ACC112 (cell line): ENCODE measurements at regions not wholly inside any gene's neighbourhood (a gene's known extent, or its start where the extent isn't known, plus 50 kb on each side); places are given as distances from the start of the nearest gene placed in this dataset.

Source experiments
- H2AFZ ChIP-seq: fragments of 200-600 bp; sonication (generic); one replicate; pipeline ENCODE4 v1.6.0; 2017; ENCODE audit warnings: antibody characterized with exemption, low read length; ENCODE audit not compliant: unreplicated experiment
- H3K27ac ChIP-seq: fragments of 200-600 bp; sonication (generic); 2 replicates; pipeline ENCODE4 v1.5.1; 2014; ENCODE audit warnings: low read depth, mild to moderate bottlenecking, antibody characterized with exemption, low read length, moderate library complexity
- H3K27me3 ChIP-seq: fragments of 200-600 bp; sonication (generic); 2 replicates; pipeline ENCODE4 v1.6.1; 2014; ENCODE audit warnings: mild to moderate bottlenecking, antibody characterized with exemption, low read length, moderate library complexity, mixed read lengths; ENCODE audit not compliant: insufficient read depth
- H3K36me3 ChIP-seq: fragments of 200-600 bp; sonication (generic); 2 replicates; pipeline ENCODE4 v1.6.1; 2016; ENCODE audit warnings: mild to moderate bottlenecking, antibody characterized with exemption, low read length, moderate library complexity, mixed read lengths; ENCODE audit not compliant: insufficient read depth
- H3K4me1 ChIP-seq: fragments of 200-600 bp; sonication (generic); one replicate; pipeline ENCODE4 v1.6.1; 2016; ENCODE audit warnings: low read length, mixed read lengths; ENCODE audit not compliant: insufficient read depth, unreplicated experiment, control insufficient read depth
- H3K4me3 ChIP-seq: fragments of 200-600 bp; sonication (generic); 2 replicates; pipeline ENCODE4 v1.5.1; 2014; ENCODE audit warnings: mild to moderate bottlenecking, low read depth, low read length
- H3K79me2 ChIP-seq: fragments of 200-600 bp; sonication (generic); one replicate; pipeline ENCODE4 v1.6.0; 2016; ENCODE audit warnings: low read length; ENCODE audit not compliant: control insufficient read depth, unreplicated experiment, insufficient read depth

- H3K4me1 ChIP-seq: no peaks in the 10 kb centered on the region
- no peaks in the 10 kb centered on the region for H3K36me3 ChIP-seq
- H3K4me3 ChIP-seq: no peak overlapping the region
- H2AFZ ChIP-seq: no peak overlapping the region
- no peak overlapping the region for H3K27ac ChIP-seq
- H3K27me3 ChIP-seq: no peaks in the 10 kb centered on the region
- H3K79me2 ChIP-seq: no peaks in the 10 kb centered on the region
Measured at GRCh38 chr3:168608926-168609325, 513.2 kb upstream of the GOLIM4 start.

- Histone ChIP-seq H3K27me3 (no peaks in the 10 kb centered on the region), H3K36me3 (no peaks in the 10 kb centered on the region), H3K4me3 (no peak overlapping the region), H3K79me2 (no peaks in the 10 kb centered on the region), H2AFZ (no peak overlapping the region), H3K4me1 (no peaks in the 10 kb centered on the region), H3K27ac (no peak overlapping the region)
Measured at GRCh38 chr3:168604767-168605166, 509.0 kb upstream of the GOLIM4 start.

DNA sequence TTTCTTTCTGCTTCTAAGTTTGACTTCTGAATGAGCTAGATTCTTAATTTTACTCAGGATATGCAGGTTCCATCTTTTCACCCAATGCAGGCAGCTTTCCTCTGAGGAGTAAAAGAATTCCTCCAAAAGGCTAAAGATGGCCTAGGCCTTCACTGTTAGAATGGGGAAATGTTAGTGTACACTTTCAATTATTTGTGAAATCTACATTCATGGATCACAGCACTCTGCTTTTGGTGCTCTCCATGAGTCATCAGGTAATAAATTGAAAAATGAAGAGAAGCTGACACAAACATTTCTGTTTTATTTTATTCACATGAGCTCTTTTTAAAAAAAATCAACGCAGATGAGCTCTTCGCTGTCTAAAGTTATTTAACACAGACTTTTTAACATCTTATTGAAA lies 502.5 kb upstream of the GOLIM4 start:
- H3K36me3 ChIP-seq: no peaks in the 10 kb centered on the region
- H3K4me1 ChIP-seq: no peaks in the 10 kb centered on the region
- no peak overlapping the region for H3K27ac ChIP-seq
- no peaks in the 10 kb centered on the region for H3K79me2 ChIP-seq
- H3K27me3 ChIP-seq: no peaks in the 10 kb centered on the region
- H2AFZ ChIP-seq: no peak overlapping the region
- H3K4me3 ChIP-seq: no peak overlapping the region

- Histone ChIP-seq H3K27ac (no peak overlapping the region), H2AFZ (no peak overlapping the region), H3K4me3 (no peak overlapping the region), H3K27me3 (no peaks in the 10 kb centered on the region), H3K36me3 (no peaks in the 10 kb centered on the region), H3K79me2 (no peaks in the 10 kb centered on the region), H3K4me1 (no peaks in the 10 kb centered on the region)
Measured at GRCh38 chr3:168596175-168596823, 500.6 kb upstream of the GOLIM4 start.

DNA sequence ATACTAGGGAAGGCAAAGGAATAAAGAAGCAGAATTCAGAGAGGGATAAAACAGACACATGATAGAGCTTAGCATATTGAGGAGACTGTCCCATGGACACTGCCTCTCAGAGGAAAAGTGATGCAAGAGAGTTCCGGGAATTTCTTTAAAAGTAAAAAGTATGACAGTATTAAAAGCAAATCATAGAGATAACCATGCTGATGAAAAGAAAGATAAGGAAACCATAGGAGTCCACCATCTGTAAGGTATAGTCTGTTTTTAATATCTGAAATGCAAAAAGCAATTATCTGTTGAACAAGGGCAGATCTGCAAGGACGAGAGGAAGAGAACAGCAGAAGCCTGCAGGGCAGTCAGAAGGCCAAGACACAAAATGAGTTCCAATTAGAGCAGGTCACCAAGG lies 495.9 kb upstream of the GOLIM4 start:
- Histone ChIP-seq H2AFZ (no peak overlapping the region), H3K27me3 (no peaks in the 10 kb centered on the region), H3K4me3 (no peak overlapping the region), H3K27ac (no peak overlapping the region), H3K4me1 (no peaks in the 10 kb centered on the region), H3K36me3 (no peaks in the 10 kb centered on the region), H3K79me2 (no peaks in the 10 kb centered on the region)

DNA sequence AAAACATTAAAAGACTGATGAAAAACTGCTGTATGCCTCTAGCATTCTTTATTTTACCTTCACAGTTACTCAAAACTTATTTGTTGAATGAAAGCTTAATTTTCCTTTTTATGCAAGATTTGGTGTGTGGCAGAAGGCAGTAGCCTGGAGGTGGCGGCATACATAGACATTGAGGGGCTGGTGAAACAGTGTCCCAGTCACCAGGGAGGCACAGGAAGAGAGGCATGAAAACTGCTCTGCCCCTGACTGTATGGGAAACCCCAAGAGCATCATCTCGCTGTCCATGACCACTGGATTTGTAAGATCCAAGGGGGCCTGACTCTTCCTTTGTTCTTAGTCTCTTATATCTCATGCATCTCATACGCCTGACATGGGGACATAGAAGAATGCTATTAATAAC lies 493.7 kb upstream of the GOLIM4 start:
- no peaks in the 10 kb centered on the region for H3K4me1 ChIP-seq
- no peak overlapping the region for H3K27ac ChIP-seq
- H3K36me3 ChIP-seq: no peaks in the 10 kb centered on the region
- no peaks in the 10 kb centered on the region for H3K79me2 ChIP-seq
- H3K4me3 ChIP-seq: no peak overlapping the region
- no peak overlapping the region for H2AFZ ChIP-seq
- H3K27me3 ChIP-seq: no peaks in the 10 kb centered on the region

DNA sequence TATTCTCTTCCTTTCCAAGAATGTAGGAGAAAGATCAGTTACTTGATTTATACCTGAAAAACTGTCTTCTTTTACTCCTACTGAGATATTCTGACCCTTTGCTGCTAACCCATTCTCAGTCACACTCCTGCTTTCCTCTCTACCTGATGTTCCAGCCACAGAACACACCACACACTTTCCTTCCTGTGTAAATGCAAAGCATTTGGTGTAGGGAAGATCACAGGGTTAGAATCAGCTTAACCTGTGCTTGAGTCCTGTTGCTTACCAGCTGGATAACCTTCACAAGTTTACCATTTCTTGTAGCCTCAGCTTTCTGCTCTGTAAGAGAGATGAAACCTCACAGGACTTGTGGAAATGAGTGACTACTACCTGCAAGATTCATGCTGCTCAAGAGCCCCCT lies 489.8 kb upstream of the GOLIM4 start:
- H2AFZ ChIP-seq: no peak overlapping the region
- H3K4me1 ChIP-seq: no peaks in the 10 kb centered on the region
- H3K27me3 ChIP-seq: peaks cover 2% of the 10 kb centered on the region; the same call in 1 of the 2 replicates
- no peak overlapping the region for H3K27ac ChIP-seq
- H3K79me2 ChIP-seq: no peaks in the 10 kb centered on the region
- H3K36me3 ChIP-seq: no peaks in the 10 kb centered on the region
- H3K4me3 ChIP-seq: no peak overlapping the region

DNA sequence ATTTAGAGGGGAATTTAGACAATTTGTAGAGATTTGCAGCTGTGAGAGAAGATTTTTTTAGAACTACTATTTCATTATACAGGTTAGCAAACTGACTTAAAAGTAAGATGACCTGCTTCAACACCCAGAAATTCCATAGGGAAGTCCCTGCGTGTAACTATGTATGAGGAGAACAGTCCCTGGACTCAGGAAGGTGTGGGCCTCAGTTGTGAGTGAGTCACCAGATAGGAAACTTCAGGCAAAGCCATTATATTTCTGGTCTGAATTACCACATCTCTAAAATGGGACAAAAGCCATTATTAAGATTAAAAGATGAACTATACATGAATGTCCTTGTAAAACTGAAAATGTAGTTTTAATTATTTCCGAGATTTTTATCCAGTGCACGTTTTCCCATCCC lies 488.3 kb upstream of the GOLIM4 start:
- Histone ChIP-seq H3K27ac (no peak overlapping the region), H3K27me3 (peaks cover 2% of the 10 kb centered on the region; the same call in 1 of the 2 replicates), H3K36me3 (no peaks in the 10 kb centered on the region), H3K4me1 (no peaks in the 10 kb centered on the region), H3K79me2 (no peaks in the 10 kb centered on the region), H2AFZ (no peak overlapping the region), H3K4me3 (no peak overlapping the region)

- H3K27ac ChIP-seq: no peak overlapping the region
- H3K4me1 ChIP-seq: no peaks in the 10 kb centered on the region
- no peaks in the 10 kb centered on the region for H3K79me2 ChIP-seq
- no peaks in the 10 kb centered on the region for H3K36me3 ChIP-seq
- no peak overlapping the region for H2AFZ ChIP-seq
- H3K27me3 ChIP-seq: peaks cover 2% of the 10 kb centered on the region; the same call in 1 of the 2 replicates
- no peak overlapping the region for H3K4me3 ChIP-seq
Measured at GRCh38 chr3:168582503-168582902, 486.8 kb upstream of the GOLIM4 start.

GRCh38 chr3:168581771-168582225 lies 486.1 kb upstream of the GOLIM4 start:
- Histone ChIP-seq H3K4me3 (no peak overlapping the region), H3K27me3 (peaks cover 2% of the 10 kb centered on the region; the same call in 1 of the 2 replicates), H2AFZ (no peak overlapping the region), H3K36me3 (no peaks in the 10 kb centered on the region), H3K79me2 (no peaks in the 10 kb centered on the region), H3K4me1 (no peaks in the 10 kb centered on the region), H3K27ac (no peak overlapping the region)

DNA sequence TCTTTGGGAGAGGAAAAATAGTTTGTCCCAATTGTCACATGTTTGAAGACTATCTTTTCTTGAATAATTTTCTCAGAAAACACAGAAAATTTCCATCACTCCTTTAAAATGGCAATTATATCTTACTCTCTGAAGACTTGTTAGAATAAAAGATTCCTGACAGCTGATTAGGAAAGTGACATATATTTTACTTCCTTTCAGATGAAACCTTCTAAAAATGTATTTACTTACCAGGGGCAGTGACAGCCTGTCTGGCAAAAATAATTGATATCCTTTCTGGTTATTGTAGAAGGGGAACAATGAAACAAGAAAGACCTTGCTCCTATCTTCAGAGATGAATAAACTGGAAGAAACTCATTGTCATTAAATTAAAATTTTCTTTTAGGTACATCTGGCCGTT lies 483.3 kb upstream of the GOLIM4 start:
- Histone ChIP-seq H3K79me2 (no peaks in the 10 kb centered on the region), H3K27me3 (peaks cover 2% of the 10 kb centered on the region; the same call in 1 of the 2 replicates), H2AFZ (no peak overlapping the region), H3K36me3 (no peaks in the 10 kb centered on the region), H3K27ac (no peak overlapping the region), H3K4me3 (no peak overlapping the region), H3K4me1 (no peaks in the 10 kb centered on the region)
